ENCODE measurements at regions not wholly inside any gene's neighbourhood (a gene's known extent, or its start where the extent isn't known, plus 50 kb on each side); places are given as distances from the start of the nearest gene placed in this dataset.
"Not testable (repeated sequence)": the region's sequence is repeated elsewhere in the genome, so short reads cannot be mapped to it uniquely, and the experiment has no call there.

- no peak for DNase-seq
Observed at GRCh38 chr3:34852844-34853439, 786.4 kb upstream of the ARPP21 start.

DNA sequence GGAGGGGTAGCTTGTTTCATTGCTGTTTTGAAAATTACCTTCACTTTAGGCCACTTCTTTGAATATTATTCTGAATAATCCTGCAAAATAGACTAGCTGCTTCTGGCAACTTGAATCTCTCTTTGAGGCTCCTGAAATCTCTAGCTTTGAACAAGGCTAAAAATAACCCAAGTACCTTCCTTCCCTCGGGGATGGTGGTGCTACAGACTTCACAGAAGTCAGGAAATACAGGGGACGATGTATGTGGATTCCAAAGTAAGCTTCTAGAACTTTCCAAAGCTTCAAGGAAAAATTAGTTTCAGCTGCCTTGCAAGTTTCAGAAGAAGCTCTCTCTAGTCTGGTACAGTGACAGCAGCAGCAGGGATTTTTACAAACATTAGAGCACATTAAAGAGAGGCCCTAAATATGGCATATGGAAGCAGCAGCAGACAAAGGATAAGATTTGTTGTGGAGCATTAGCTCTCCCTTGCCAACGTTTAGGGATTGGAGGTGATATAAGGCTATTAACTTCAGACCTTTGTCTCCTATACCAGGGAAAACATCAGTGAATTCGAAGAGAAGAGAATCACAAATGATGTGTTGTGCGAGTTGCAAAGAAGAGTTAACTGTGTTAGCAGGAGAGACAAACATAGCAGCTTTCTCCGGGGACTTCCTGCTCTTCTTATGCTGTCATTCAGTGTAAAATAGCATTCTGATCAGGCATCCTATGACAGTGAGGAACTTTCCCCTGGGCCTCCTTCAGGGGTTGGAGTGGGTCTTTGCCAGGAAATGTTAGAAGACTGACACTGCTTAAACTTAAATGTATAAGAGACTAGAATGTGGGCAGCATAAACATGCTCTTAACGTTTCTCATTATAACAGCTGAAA is 783.0 kb upstream of the ARPP21 start:
- DNase-seq, result no peak

DNA sequence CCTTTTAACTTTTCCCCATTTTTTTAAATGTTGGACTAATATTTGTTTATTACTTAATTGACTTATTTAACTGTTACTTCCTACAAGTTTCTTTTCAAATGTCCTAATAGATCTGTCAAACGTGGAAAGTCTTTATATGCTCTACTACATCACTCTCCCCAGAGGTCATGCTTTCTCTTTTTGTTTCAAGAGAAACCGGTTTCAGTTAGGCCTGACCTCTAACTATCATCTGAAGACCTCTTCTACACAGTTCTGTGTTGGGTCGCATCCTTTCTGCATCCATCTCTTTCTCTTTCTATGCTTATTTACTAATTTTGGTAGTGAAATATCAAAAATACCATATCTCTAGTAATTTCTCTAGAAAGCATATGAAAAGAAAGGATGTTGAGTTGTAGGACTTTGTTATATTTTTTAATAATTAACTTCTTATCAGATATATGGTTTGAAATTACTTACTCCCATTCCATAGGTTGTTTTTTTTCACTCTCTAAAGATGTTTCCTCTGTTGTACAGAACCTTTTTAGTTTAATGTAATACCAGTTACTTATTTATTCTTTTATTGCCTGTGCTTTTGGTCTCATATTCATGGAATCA is 781.2 kb upstream of the ARPP21 start:
- DNase-seq, result no peak

DNA sequence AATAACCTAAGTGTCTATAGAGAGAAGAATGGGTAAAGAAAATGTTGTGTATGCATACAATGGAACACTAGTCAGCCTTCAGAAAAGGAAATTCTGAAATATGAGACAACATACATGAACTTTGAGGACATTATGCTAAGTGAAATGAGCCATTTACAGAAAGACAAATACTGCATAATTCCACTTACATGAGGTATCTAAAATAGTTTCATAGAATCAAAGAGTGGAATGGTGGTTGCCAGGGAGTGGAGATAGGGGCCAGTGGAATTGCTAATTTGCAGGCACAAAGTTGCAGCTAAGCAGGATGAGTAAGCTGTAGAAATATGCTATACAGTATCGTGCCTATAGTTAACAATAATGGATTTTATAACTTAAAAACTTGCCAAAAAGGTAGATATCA is 779.6 kb upstream of the ARPP21 start:
- no peak for DNase-seq

DNA sequence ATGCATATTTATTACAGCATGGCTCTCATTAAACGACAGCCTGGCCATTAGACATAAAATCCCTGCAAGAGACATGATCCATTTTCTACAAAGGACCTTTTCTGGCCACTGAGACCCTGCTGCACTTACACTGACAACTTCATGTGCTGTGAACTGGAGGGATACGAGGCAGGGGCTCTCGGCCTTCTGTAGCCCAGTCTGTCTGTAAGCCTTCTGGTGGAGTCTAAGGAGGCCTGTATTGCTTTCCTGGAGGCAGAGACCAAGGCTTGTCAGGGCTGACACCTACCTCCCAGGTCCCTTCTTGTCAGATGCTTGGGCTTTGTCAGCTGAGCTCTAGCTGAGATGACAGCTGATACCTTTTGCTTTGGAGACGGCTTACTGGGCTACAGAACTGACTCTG is 776.9 kb upstream of the ARPP21 start:
- no peak for DNase-seq

- DNase-seq, result no peak
Observed at GRCh38 chr3:34863485-34863884, 775.8 kb upstream of the ARPP21 start.

DNA sequence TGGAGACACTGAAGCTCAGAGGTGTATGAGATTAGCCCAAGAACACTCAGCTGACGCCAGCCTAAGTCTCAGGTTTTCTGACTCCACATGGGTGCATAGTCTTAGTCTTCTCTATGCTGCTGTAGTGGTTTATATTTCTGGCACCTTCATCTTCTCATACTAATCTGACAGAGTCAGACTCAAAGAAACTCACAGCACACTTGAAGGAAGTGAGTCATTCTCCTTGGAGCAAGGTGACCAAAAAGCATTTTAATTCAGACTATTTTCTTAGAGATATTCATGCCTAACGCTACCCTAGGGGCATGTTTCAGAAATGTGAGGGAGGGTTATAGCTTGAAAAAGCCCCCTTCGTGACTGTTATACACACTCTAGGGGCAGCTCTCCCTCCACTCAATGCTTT is 775.3 kb upstream of the ARPP21 start:
- no peak for DNase-seq

- no peak for DNase-seq
Observed at GRCh38 chr3:34865346-34865745, 774.0 kb upstream of the ARPP21 start.

DNA sequence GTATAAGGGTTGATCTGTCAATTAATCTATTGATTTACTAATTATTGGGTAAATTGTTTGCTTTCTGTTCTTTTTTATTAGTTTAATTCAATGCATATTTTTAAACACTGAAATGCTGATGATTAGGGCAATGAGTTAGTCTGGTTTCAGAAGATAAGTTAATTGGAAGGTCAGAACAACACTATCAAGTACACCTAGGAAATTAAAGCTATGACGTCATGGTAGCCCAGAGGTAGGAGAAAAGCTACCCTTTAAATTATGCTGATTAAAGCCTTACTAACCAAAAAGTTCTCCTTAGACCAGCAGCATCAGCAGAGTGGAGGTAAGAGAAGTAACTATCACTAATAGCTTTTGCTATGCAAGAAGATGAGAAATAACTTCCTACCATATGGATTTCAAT is 770.4 kb upstream of the ARPP21 start:
- DNase-seq, result no peak

GRCh38 chr3:34869696-34870095 is 769.6 kb upstream of the ARPP21 start:
- no peak for DNase-seq

- no peak for DNase-seq
Observed at GRCh38 chr3:34872406-34872805, 766.9 kb upstream of the ARPP21 start.

GRCh38 chr3:34876997-34877396 is 762.3 kb upstream of the ARPP21 start:
- DNase-seq, result no peak

- DNase-seq, result no peak
Observed at GRCh38 chr3:34878488-34878887, 760.8 kb upstream of the ARPP21 start.

DNA sequence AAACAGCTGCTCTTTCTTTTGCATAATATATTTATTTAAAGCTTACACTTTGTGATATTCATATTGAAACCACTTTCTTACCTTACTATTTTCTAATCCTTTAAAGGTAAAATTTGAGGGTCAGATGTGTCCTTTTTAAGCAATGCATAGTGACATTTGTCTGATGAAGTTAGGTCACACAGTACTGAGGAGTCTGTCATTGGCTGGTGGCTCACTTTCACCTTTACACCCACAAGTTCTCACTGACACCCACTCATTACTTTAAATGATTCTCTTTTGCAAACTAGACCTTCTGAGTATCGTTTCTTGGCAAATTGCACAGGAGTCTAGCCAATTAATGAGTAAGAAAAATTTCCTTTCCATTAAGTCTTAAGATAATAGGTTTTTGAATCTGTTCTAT is 758.3 kb upstream of the ARPP21 start:
- no peak for DNase-seq

- no peak for DNase-seq
Observed at GRCh38 chr3:34882764-34883163, 756.6 kb upstream of the ARPP21 start.

DNA sequence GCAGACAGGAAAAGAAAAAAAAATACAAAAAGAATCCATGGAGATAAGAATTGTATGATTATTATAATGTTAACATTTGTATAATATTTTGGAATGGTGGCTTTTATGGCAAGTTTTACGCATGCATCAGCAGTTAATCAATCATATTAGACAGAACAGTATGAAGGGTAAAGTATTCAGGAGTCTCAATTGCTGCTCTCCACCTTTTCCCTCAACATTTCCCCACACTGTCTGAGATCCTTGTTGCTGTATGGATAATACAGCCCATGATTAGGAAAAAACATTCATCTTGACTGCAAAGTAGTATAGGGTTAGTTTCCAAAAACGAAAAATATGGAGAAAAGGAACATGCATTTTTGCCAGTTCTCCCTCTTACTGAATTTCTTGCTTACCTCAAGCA is 755.3 kb upstream of the ARPP21 start:
- DNase-seq, result no peak

GRCh38 chr3:34886443-34886842 is 752.9 kb upstream of the ARPP21 start:
- no peak for DNase-seq

GRCh38 chr3:34889641-34890040 is 749.7 kb upstream of the ARPP21 start:
- no peak for DNase-seq

DNA sequence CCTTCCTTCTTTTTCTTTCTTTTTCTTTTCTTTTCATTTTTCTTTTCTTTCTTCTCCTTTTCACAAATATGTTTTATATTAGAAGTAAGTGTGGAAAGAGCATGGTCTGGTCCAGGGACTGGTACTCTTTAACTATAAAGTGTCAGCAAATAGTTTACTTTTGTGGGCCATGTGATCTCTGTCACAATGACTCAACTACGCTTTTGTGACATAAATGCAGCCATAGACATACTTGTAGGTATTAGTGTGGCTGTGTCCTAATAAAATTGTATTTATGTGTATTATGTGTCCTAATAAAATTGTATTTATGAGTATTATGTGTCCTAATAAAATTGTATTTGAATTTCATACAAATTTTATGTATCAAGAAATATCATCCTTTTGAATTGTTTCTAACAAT is 749.1 kb upstream of the ARPP21 start:
- no peak for DNase-seq

DNA sequence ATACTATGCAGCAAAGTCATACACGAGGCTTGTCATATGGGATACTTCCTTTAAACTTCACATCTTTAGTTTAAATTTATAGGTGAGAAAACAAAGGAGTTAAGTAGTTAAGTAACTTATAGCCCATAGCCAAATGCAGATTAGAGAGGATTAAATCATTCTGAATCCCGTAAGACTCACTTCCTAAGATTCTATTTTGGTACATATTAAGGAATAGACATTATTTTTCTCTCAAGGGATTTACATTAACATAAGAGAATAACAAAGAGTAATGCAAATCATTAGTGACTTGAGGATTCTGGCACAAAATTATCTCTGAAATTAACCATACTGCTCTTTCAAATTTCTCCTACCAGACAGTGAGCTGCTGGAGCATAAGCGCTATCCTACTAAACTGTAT is 747.4 kb upstream of the ARPP21 start:
- DNase-seq, result no peak

DNA sequence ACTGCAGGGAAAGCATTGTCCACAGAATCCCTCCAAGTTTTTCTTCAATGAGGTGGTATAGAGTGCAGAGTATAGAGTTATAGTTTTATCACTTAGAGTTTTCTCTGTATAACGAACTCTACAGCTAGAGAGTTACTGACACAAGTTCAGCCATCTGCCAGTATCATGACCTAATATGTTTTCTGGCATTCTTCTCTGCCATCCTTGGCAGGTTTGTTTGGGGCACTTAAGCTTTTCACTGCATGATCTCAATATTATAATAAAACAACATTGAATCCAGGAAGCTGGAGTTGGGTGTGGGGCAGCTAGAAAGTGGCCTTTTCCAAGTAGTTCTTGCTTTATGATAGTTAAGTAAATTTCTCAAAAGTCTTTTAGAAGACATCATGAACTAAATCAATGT is 743.5 kb upstream of the ARPP21 start:
- no peak for DNase-seq

DNA sequence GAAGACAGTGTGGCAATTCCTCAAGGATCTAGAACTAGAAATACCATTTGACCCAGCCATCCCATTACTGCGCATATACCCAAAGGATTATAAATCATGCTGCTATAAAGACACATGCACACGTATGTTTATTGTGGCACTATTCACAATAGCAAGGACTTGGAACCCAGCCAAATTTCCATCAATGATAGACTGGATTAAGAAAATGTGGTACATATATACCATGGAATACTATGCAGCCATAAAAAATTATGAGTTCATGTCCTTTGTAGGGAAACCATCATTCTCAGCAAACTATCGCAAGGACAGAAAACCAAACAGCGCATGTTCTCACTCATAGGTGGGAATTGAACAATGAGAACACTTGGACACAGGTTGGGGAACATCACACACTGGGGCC is 729.6 kb upstream of the ARPP21 start:
- not testable (repeated sequence) for DNase-seq

DNA sequence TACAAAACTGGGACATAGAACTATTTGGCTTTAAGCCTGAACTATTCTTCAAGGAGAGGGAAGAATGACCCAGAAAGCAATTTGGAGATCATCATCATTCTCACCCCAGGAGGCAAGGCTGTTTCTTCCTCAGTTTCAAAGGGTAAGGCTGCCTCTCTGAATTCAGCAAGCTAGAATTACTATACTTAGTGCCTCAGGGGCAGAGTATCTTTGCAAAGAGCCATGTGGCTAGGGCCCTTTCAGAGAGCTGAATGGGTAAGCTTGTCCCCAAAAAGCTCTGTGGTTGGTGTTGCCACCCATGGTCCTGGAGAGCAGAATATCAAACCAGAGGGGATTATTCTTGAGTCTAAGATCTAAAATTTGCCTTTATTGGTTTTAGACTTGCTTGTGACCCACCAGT is 720.3 kb upstream of the ARPP21 start:
- no peak for DNase-seq

GRCh38 chr3:34920806-34921205 is 718.5 kb upstream of the ARPP21 start:
- DNase-seq, result no peak
